CD4-positive, alpha-beta T cell treated with Interleukin-4 for 1 hour (primary cell): ENCODE measurements at regions not wholly inside any gene's neighbourhood (a gene's known extent, or its start where the extent isn't known, plus 50 kb on each side); places are given as distances from the start of the nearest gene placed in this dataset.

ENCODE experiments used
- DNase-seq, 2 donors: peaks; one replicate each; pipeline ENCODE4 v3.0.0-alpha.2; 2020 to 2022

DNA sequence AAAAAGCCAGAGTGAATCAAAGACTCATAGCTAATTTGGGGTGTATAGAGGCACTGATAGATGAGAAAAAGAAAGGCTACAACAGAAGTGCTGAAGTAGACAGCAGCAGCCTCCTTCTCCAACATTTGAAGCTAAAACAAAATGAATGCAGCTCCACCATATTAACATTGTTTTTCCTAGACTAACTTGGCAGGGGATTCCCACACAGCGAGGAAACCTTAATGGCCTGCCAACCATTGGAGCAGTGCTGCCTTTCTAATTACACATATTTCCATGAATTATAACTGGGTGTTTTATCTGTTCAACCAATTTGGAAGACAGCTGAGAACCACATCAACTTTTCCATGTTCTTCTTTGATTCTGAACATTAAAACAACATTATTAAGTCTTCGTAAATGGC, 478.6 kb downstream of the LIG4 start:
- no peak for DNase-seq

DNA sequence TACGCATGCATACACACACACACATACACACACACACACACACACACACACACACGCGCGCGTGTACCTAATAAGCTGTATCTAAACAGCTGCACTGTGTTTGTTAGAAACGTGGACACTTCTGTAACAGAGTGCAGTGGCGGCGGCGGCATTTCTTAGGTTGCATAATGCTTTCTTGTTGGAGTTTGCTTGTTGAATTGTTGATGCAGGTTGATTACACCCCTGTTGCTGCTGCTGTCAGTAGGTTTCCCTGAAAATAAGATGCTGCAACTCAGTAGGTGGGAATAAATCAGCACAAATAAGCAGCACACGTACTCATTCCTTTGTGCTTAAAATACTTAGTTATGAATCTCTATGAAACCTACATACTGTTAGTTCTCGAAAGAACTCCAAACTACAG, 479.2 kb downstream of the LIG4 start:
- no peak for DNase-seq

DNA sequence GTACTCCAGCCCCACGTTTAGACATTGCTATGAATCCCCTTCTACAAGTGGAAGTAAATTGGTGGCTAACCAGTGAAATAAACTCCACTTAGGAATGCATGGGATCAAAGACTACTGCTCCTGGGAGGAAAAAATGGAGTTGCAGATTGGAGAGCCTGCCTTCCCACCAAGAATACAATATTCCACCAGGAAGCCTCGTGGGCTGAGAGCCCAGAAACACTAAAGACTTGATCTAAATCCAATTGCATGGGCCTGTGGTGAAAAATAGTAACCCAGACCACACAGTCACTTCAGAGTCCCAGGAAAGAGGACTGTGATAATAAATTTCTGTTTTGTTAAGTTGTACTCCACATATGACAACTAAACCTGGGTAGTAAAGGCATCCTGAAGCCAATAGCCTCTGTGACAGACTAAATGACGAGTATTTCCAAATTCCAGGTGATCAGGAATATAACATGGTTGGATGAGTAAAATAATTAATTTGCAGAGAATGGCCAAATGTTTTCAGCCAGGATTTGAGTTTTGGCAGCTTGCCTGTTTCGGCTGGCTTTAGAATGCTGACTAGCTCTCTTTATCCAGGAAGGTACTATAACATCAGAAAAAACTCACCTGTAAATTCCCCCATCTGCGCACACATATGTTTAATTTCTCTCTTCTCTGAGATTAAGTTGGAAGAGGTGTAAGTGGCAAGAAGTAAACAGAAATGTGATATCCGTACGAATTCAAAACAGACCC, 480.3 kb downstream of the LIG4 start:
- no peak for DNase-seq

DNA sequence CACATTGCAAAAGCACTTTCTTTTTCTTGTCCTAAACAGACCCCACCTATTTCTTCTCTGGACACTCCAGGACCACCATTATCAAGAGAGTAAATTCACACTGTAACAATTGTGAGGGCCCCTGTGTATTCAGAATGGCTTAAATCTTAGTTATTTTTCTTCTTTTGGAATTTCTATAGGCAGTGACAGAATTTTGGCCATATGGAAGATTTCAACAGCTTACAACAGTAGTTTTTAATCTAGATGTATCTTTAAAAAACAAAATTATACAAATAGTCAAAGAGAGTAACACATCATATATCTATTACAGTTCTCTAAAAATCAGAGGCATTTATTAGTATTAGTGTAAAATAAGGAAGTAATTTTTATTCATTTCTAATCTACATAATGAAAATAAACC, 482.1 kb downstream of the LIG4 start:
- DNase-seq = no peak

DNA sequence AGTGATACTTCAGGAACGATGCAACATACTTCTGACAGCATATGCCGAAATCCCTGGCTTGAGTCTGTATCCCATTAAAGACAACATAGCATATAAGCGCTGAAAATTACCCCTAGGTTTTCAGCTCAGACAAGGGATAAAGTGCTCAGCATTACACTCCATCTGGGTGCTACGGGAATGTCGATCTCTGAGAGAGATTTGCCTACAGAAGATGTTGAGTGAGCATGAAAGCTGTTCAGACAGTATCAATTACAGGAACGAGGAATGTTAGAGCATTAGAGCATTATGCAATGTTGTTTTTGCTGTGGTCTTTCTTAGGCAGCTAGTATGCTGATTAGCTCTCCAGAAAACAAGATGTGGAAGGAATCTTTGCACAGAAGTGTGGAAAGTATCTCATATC, 484.5 kb downstream of the LIG4 start:
- no peak for DNase-seq

DNA sequence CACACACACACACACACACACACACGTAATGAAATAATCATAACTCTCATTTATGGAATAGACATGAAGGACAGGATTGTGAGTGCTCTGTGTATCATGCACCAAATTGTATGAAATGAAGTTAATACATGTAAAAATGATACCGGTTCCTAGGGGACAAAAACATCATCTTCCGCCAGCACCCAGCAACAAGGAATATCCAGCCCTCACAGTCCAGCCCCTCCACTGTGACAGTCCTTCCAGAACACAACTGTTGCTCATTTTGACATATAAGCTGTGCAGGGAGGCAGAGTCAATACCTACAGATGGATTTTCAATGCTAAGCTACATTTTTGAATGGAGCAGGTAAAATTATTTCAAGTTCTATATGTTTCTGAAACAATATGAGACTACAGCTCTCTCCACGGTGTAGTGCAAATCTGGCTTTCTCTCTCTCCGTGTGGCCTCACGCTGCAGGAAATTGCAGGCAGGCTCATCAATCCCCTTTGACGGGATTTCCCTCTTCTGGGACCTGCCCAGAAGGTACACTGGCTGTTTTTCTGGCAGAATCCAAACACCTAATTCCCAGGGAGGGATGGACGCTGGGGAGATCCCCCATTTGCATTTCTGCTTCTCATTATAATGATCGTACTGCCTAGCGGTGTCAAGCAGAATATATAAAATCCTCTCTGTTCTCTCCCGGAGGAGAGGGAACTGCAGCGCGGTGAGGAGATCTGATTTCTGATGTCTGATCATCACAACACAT, 494.0 kb downstream of the LIG4 start:
- no peak for DNase-seq

DNA sequence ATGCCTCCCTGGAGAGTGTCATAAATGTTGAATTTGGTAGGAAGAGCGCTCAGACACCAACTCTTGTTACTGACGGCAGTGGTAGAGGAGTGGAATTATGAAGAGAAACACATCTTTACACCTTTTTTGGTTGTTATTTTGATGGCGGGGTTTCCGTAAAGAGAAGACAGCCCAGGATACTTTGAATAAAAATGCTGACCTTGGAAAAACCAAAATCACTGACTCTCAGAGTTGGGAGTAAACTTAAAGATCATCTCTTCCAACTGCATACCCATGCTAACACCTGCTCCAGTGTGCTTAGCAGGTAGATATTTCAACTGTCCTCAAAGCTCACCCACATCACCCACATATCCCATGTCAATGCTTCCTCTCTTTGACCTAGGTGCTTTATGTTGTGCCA, 498.6 kb downstream of the LIG4 start:
- DNase-seq = no peak

DNA sequence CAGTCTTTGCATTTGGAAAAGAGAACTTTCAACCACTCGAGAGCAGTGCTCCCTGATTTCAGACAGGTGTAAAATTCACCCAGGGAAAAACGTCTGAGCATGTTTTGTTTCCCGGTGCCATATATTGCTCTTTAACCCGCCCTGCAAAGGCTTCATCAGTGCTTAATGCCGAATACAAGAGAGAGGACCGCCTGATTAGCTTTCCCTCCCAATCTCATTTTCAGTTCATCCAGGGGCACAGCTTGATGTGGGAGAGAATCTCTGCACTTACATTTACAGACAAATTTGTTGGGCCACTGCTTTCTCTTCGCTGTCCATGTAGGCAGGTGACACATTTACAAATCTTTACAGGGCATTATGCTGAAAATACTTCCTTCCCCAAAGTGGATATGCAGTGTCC, 499.1 kb downstream of the LIG4 start:
- no peak for DNase-seq

DNA sequence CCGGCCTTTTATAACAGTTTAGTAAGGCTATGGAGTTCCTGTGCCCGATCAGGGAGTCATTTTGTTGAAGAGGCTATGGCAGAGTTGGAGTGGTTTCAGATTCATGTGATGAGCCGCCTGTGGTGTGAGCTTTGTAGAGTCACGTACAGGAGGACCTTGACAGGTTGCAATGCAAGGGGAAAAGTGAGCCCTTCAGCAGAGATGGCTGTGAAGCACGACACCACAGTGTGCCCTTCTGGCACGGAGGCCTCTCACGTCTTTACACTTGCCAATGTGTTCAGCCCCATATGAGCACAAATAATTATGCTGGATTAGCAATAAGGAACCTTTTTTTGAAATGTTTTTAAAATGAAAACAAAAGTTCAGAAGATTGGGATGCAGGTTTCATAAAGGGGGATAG, 499.8 kb downstream of the LIG4 start:
- DNase-seq = no peak

DNA sequence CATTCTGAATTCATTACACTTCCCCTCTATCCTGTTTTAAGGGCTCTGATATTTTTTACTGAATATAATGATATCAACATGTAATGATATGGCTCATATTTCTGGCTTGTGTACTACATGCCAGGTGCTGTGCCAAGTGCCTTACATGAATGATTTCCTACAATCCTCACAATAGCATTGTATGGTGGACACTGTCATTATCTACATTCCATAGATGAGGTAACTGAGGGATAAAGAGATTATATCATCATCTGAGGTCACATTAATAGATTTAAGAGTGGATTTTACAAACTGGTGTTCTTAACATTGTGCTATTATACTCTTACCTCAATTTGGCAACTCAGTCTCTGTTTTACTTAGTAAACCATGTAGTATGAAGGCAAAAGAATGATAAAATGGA, 502.0 kb downstream of the LIG4 start:
- DNase-seq = no peak

DNA sequence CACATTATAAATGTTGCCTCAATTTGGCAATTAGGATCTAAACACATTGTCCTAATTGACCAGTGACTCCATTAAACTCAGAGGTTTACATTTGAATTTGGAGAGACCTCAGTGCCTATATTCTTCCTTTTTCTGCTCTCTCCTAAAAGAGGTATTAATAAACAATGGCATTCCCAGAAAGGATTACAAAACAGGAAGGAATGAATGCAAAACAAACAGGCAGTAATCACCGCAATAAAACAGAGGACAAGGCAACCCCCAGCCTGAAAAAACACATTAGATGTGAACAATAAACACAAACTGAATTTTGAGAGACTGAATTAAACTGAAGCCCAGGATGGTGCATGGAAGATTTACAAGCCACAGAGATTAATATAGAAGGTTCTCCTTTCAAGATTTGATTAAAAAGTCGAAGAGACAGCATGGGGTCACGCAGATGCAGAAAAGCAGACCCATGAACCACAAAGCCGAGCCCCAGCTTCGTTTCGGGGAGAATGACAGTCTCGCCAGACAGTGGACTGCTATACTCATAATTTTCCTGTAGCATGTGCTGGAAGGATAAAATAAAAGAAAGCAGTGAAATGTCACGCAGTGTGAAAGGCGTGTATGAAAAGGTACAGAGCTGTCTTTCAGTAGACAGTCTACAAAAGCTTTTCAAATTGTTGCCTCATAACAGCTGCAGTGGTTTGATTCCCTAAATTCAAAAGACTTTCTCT, 503.0 kb downstream of the LIG4 start:
- no peak for DNase-seq

DNA sequence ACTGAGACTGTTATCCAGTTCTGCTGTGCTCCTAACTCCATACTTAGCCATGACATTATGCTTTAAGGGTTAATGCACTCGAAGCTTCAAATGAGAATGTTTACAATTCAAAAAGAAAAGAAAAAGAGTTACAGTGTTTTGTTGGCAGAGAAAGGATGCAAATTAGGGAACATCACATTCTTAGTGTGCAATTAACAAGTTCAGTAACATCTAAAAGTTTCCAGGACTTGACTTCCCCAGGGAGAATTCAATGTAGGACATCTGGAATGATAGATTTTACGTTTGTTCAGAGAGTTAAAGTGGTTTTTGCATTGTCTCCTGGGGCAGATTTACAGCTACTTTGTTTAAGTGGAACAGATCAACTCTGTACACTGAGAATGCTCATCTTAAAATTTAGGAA, 525.2 kb downstream of the LIG4 start:
- no peak for DNase-seq

DNA sequence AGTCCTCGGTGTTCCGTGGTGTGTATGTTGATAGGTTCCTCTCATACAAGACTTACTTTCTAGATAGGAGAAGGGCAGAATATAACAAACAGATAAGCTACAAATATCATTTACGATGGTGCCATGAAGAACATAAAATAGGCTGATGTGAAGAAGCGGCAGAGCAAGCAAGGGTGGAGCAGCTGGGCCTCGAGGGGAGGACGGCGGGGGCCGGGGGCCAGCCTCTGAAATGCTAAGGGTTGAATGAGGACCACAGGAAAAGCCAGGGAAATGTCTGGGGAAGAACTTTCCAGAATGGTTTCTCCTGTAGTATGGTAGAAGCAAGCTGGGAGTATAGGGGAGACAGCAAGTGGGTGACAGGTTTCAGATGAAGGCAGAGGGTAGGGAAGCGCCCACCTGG, 529.5 kb downstream of the LIG4 start:
- DNase-seq = no peak

DNA sequence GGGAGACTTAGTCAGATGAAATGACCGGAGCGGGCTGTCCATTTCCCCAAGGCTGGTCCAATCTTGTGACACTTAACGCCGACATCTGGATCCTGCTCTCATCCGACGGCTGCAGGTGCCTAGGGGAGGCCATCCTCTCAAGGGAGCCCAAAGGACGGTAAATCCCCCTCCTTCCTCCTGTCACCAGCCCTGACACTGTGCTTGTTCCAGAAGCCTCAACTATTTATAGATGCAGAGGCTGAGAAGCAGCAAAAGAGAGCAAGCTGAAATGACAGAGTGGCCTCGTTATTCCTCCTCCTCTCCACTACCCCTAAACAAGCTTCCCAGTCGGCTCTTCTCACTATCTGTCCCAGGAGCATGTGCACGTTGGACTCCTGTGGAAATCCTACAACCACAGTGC, 533.7 kb downstream of the LIG4 start:
- DNase-seq = no peak

DNA sequence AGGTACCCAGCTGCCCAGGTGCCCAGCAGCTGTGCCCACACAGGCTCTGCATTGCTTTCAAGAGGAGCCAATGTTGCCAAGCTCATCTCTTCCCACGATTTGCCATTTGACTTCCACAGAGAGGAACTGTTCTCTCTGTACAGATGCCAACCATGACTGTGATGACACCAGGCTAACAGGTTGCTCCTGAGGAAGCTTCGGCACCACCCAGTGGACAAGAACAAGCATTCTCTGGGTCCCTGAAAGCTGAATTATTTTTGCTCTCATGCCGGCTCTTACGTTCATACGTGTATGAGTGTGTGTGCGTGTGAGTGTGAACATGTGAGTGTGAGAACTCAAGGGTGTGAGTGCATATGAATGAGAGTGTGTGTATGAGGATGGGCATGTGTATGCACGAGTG, 535.2 kb downstream of the LIG4 start:
- no peak for DNase-seq

DNA sequence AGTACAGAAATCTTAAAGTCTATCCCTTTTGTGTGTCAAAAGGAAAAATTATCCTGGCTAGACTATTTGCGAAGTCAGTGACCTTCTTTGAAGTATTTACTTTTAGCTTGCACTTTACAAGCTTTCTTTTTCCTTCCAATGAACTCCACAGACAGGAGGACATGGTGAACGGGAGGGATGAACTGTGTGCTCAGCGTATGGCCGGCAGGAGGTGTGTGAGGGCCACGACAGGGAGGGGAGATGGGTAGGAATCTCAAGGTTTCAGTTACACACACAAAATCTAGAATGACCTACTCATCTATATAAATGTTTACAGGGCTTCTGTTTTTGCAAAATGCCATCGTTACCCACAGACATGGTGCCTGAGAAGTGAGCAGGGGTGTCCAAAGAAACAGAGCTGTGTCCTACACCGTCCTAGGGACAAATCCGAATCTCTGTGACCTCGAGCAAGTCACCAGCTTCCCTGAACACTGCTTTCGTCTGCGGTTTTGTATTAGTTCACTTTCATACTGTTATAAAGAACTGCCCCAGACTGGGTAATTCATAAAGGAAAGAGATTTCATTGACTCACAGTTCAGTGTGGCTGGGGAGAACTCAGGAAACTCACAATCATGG, 537.2 kb downstream of the LIG4 start:
- DNase-seq = no peak

DNA sequence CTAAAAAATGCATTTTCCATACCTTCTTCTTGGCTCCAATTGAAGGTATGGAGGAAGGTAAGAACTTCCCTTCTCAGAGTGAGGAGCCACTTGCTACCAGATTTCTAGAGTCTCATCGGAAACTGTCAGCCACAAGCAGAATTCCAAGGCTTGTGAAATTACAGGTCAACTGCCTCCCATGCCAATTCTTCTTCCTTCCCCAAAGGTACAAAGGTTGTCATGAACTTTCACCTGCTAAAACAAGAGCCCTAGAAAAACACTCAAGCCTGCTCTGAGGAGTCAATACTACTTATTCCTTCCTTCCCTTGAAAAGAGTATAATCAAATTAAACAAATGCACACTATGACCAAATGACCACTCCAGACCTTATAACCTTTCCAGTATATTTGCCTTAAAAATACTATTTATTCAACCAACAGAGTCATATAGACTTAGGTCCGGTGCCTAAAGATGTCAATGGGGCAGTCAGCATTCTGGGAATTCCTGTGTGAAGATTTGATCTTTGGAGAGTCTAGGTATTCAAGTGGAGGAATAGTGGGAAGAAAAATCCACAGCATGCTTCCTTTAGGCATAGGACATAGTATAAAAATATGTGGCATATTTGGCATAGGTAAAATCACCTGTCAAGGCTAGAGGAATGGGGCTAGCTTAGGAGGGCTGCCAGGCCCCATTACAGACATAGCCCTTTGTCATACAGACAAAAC, 539.3 kb downstream of the LIG4 start:
- DNase-seq = no peak

DNA sequence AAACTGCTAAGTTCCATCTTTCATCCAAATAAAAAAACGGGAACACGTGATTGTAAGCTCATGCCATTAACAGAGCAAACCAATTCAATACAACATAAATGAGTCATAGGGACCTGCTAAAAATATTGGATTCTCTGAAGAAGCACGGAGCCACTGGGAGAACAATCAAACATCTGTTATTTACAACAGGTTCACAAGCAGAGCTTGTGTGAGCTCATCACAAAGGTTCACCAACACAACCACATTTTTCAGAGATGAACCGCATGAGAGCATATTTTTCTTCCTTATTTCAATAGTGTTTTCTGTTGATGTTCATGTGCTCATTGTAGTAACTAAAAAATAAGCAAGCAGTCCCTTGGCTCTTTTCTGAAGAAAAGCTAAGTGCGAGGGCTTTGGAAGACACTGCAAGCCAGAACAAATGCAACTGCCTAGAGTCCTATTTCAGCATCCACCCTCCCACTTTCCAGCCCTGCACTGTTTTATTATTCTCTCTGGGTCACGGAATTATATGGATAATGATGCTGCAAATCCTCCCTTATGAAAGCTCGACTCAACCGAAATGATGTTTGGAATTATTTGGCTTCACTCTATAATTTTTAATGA, 545.8 kb downstream of the LIG4 start:
- no peak for DNase-seq

DNA sequence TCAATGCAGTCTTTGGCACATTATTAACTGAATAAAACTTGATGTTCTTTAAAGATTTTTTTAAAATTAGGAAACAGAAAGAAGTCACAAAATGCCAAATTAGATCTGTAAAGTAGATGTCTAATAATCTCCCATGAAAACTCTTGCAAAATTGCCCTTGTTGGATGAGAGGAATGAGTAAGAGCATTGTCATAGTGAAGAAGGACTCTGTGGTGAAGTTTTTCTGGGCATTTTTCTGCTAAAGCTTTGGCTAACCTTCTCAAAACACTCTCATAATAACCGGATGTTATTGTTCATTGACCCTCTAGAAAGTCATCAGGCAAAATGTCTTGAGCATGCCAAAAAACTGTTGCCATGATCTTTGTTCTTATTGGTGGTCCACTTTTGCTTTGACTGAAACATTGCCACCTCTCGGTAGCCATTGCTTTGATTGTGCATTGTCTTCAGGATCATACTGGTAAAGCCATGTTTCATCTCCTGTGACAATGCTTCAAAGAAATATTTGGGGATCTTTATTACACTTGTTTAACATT, 549.3 kb downstream of the LIG4 start:
- no peak for DNase-seq

DNA sequence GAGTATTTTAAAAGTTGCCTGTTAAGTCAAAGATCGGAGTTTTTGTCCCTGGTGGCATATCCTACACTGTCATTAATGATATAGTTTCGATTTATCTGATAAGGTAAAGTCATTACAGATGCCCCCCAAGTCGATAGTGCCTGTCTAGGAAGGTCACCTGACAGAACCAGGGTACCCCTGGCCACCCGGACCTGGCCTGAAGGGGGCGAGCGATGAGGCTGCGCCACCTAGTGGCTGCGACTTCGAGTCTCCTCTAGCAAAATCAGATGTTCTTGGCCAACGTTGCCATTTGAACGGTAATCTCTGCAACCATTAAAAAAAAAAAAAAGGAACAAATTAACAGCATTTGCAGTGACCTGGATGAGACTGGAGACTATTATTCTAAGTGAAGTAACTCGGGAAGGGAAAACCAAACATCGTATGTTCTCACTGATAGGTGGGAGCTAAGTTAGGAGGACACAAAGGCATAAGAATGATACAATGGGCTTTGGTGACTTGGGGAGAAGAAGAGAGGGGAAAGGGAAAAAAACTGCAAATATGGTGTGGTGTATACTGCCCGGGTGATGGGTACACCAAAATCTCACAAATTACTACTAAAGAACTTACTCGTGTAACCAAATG, 565.1 kb downstream of the LIG4 start:
- DNase-seq = no peak

DNA sequence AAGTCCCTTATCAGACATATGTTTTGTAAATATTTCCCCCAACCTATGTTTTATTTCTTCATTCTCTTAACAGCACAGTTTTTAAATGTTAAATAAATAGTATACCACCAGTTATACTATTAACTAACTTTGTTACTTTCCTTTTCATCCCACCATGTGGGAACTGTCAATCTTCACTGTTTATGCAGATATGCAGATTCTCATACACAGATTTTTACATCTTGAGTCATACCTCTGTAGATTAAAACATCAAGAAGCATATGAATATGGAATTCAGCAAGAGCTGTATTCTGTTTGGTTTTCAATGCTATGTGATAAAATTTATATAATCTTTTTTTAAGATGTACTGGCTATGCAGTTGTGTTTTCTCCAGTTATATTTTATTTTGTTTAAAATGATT, 566.3 kb downstream of the LIG4 start:
- DNase-seq = no peak

DNA sequence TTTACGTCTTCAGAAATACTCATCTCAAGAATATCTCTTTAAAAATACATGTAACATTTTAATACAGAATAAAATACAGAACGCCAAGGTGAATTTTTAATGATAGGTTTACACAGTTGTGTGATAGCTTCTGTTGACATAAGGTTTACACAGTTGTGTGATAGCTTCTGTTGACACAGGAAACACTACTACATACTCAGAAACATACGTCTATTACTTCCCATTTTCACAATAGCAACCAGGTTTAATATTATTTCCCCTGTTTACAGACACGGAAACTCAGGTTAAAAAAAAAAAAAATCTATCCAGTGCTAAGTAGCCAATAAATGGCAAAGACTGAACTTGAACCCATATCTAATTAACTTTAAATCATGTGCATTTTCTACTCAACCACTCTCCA, 571.2 kb downstream of the LIG4 start:
- DNase-seq = no peak
